ENCODE measurements at regions not wholly inside any gene's neighbourhood (a gene's known extent, or its start where the extent isn't known, plus 50 kb on each side); places are given as distances from the start of the nearest gene placed in this dataset.
"Not testable (repeated sequence)": the region's sequence is repeated elsewhere in the genome, so short reads cannot be mapped to it uniquely, and the experiment has no call there.

GRCh38 chr1:148315071-148315811, 163.2 kb upstream of the NBPF11 start:
- DNase-seq (ENCODE audit: low read depth): peak; percentile 70

GRCh38 chr1:148310807-148311206, 158.7 kb upstream of the NBPF11 start:
- DNase-seq (ENCODE audit: low read depth): no peak

GRCh38 chr1:148309940-148310500, 157.9 kb upstream of the NBPF11 start:
- DNase-seq (ENCODE audit: low read depth): no peak

GRCh38 chr1:148308832-148309458, 156.9 kb upstream of the NBPF11 start:
- DNase-seq (ENCODE audit: low read depth): peak; percentile 9

- DNase-seq (ENCODE audit: low read depth): no peak
Measured at GRCh38 chr1:148307583-148308185, 155.6 kb upstream of the NBPF11 start.

- not testable (repeated sequence) for DNase-seq (ENCODE audit: low read depth)
Measured at GRCh38 chr1:148304935-148305334, 152.9 kb upstream of the NBPF11 start.

- not testable (repeated sequence) for DNase-seq (ENCODE audit: low read depth)
Measured at GRCh38 chr1:148302586-148303364, 150.7 kb upstream of the NBPF11 start.

GRCh38 chr1:148297852-148298251, 145.8 kb upstream of the NBPF11 start:
- DNase-seq (ENCODE audit: low read depth): not testable (repeated sequence)

- no peak for DNase-seq (ENCODE audit: low read depth)
Measured at GRCh38 chr1:148296511-148296910, 144.4 kb upstream of the NBPF11 start.

GRCh38 chr1:148294116-148294807, 142.2 kb upstream of the NBPF11 start:
- no peak for DNase-seq (ENCODE audit: low read depth)

GRCh38 chr1:148293651-148294050, 141.6 kb upstream of the NBPF11 start:
- DNase-seq (ENCODE audit: low read depth): no peak

GRCh38 chr1:148292915-148293314, 140.8 kb upstream of the NBPF11 start:
- no peak for DNase-seq (ENCODE audit: low read depth)

- no peak for DNase-seq (ENCODE audit: low read depth)
Measured at GRCh38 chr1:148290881-148291280, 138.8 kb upstream of the NBPF11 start.

GRCh38 chr1:148289647-148290046, 137.6 kb upstream of the NBPF11 start:
- DNase-seq (ENCODE audit: low read depth): no peak

GRCh38 chr1:148285946-148286345, 133.9 kb upstream of the NBPF11 start:
- not testable (repeated sequence) for DNase-seq (ENCODE audit: low read depth)

GRCh38 chr1:148280831-148281572, 128.9 kb upstream of the NBPF11 start:
- DNase-seq (ENCODE audit: low read depth): not testable (repeated sequence)

- DNase-seq (ENCODE audit: low read depth): not testable (repeated sequence)
Measured at GRCh38 chr1:148279002-148279542, 127.0 kb upstream of the NBPF11 start.

- DNase-seq (ENCODE audit: low read depth): peak; percentile 51
Measured at GRCh38 chr1:148277865-148278279, 125.8 kb upstream of the NBPF11 start.

- not testable (repeated sequence) for DNase-seq (ENCODE audit: low read depth)
Measured at GRCh38 chr1:148267066-148267465, 115.0 kb upstream of the NBPF11 start.

All from M059J (cell line).